Caco-2 (cell line): ENCODE measurements at regions not wholly inside any gene's neighbourhood (a gene's known extent, or its start where the extent isn't known, plus 50 kb on each side); places are given as distances from the start of the nearest gene placed in this dataset.

Experiments
- BruUV-seq: library from RNA; stranded (reverse); fragments of 400-500 nt; replicated peaks from 2 replicates; lab custom pipeline; 2021; lab: Mats Ljungman, UMichigan
- CTCF ChIA-PET: fragments of 300-600 bp; sonication (Branson Sonifier 250); formaldehyde crosslinking; loops from one replicate; lab custom pipeline; 2022; ENCODE audit warnings: antibody characterized with exemption; lab: Charles Lee
- POLR2A ChIA-PET: fragments of 300-600 bp; sonication (Branson Sonifier 250); formaldehyde crosslinking; loops from one replicate; lab custom pipeline; 2022; ENCODE audit warnings: antibody characterized with exemption; lab: Charles Lee
- DNase-seq, 2 experiments: peaks; one replicate each; pipeline versions ENCODE4 v3.0.0 to v3.0.0-alpha.2; 2020 to 2022
- H3K27me3 ChIP-seq: replicated peaks from 2 replicates; pipeline ENCODE4 v1.6.0; 2011; ENCODE audit warnings: low read length; ENCODE audit not compliant: control insufficient read depth, insufficient read depth
- H3K36me3 ChIP-seq: 2 replicates; pipeline ENCODE4 v1.5.1; 2011; ENCODE audit warnings: low read length; ENCODE audit not compliant: control insufficient read depth, insufficient read depth
- H3K4me1 ChIP-seq: fragments of 250-450 bp; sonication (Bioruptor Pico); 2 replicates; pipeline ENCODE4 v1.5.1; 2020; ENCODE audit warnings: mild to moderate bottlenecking
- H3K4me3 ChIP-seq: 2 replicates; pipeline ENCODE4 v1.5.1; 2011; ENCODE audit warnings: low read depth, mild to moderate bottlenecking, control low read depth, low read length
- H3K9me3 ChIP-seq: fragments of 250-450 bp; sonication (Bioruptor Pico); 2 replicates; pipeline ENCODE4 v1.5.1; 2020; ENCODE audit warnings: mild to moderate bottlenecking, moderate library complexity
- H3K27ac Mint-ChIP-seq: one replicate; pipeline ENCODE4 v1.8.0; 2022; ENCODE audit warnings: mixed read lengths; ENCODE audit not compliant: unreplicated experiment
- H3K27me3 Mint-ChIP-seq: one replicate; pipeline ENCODE4 v1.8.0; 2022; ENCODE audit warnings: mixed read lengths; ENCODE audit not compliant: insufficient read depth, unreplicated experiment
- H3K36me3 Mint-ChIP-seq: one replicate; pipeline ENCODE4 v1.8.0; 2022; ENCODE audit warnings: mild to moderate bottlenecking, mixed read lengths; ENCODE audit not compliant: insufficient read depth, unreplicated experiment
- H3K4me1 Mint-ChIP-seq: one replicate; pipeline ENCODE4 v1.8.0; 2022; ENCODE audit warnings: low read depth, mixed read lengths; ENCODE audit not compliant: unreplicated experiment
- H3K4me3 Mint-ChIP-seq: one replicate; pipeline ENCODE4 v1.8.0; 2022; ENCODE audit warnings: mild to moderate bottlenecking, moderate library complexity, mixed read lengths; ENCODE audit not compliant: unreplicated experiment
- H3K9me3 Mint-ChIP-seq: one replicate; pipeline ENCODE4 v1.8.0; 2022; ENCODE audit warnings: mixed read lengths; ENCODE audit not compliant: unreplicated experiment
- intact Hi-C: fragments of 100-400 bp; cut with micrococcal nuclease; formaldehyde crosslinking; loops from one replicate; pipeline ENCODE4 v1.10.0; 2022; ENCODE audit not compliant: unreplicated experiment
- TF ChIP-seq, protein P1 (sequence below), 2 experiments: fragments of 200-600 bp in 1 of 2; IDR thresholded peaks; 1 replicate in 1 of 2; 2 replicates in 1 of 2; pipeline versions ENCODE4 v1.5.1 to v1.8.0; 2011 to 2022; ENCODE audit warnings: antibody characterized with exemption in 1 of 2, control low read depth in 1 of 2, inconsistent platforms in 1 of 2, low read depth in 1 of 2, low read length in 1 of 2, mild to moderate bottlenecking in 1 of 2, moderate library complexity in 1 of 2; ENCODE audit not compliant: insufficient read depth in 1 of 2, severe bottlenecking in 1 of 2, unreplicated experiment in 1 of 2

DNA sequence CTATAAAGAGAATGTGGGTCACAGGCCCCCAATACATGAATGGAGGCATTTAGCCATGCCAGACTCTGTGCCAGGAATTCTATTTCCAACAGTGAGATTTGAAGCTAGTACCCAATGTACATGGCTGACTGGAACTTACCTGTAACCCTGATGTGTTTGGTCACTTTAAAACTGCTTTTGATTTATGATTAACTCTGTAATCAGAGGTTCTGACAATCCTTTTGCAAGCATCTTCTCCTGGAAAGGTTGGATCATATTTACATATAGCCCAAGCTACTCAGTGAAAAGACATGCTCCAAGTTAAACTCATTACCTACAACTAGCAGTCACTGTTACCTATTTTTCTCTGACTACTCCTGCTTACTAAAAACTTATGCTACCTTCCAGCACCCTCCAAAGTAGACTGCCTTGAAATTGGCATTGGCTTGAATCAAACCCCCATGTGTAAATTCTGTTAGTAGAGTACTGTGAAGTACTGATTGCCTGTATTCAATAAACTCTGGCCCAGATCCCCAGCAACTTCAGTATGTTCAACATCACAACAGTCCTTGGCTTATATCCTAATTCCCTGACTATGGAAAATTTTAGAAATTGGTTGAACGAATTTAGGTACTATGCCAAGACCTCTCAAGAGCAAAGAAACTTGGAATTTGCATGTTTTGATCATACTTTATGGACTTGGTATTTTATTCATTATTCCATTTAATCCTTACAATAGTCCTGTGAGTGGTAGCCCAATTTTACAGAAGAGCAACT is 665.6 kb upstream of the NECTIN3 start:
- Mint-ChIP-seq H3K4me1 (no peaks in the 10 kb centered on the region), H3K9me3 (no peaks in the 10 kb centered on the region), H3K27ac (no peak overlapping the region), H3K4me3 (no peak overlapping the region), H3K36me3 (no peaks in the 10 kb centered on the region), H3K27me3 (no peaks in the 10 kb centered on the region)
- ChIA-PET POLR2A (no interaction called here), CTCF (no interaction called here)
- no peaks in the 10 kb centered on the region for H3K36me3 ChIP-seq
- no peaks in the 10 kb centered on the region for H3K4me1 ChIP-seq
- no peaks in the 10 kb centered on the region for H3K9me3 ChIP-seq
- no peak overlapping the region for H3K4me3 ChIP-seq
- no TSS peak for BruUV-seq
- TF ChIP-seq, protein P1, sequence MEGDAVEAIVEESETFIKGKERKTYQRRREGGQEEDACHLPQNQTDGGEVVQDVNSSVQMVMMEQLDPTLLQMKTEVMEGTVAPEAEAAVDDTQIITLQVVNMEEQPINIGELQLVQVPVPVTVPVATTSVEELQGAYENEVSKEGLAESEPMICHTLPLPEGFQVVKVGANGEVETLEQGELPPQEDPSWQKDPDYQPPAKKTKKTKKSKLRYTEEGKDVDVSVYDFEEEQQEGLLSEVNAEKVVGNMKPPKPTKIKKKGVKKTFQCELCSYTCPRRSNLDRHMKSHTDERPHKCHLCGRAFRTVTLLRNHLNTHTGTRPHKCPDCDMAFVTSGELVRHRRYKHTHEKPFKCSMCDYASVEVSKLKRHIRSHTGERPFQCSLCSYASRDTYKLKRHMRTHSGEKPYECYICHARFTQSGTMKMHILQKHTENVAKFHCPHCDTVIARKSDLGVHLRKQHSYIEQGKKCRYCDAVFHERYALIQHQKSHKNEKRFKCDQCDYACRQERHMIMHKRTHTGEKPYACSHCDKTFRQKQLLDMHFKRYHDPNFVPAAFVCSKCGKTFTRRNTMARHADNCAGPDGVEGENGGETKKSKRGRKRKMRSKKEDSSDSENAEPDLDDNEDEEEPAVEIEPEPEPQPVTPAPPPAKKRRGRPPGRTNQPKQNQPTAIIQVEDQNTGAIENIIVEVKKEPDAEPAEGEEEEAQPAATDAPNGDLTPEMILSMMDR (IDR thresholded peaks at IDR 0.05; ENCODE audit: insufficient read depth in 1 of 2, low read depth in 1 of 2, low read length in 1 of 2, severe bottlenecking in 1 of 2, unreplicated experiment in 1 of 2), result no peak
- intact Hi-C loops, result no loop called here
- no peaks in the 10 kb centered on the region for H3K27me3 ChIP-seq
- no peak for DNase-seq

DNA sequence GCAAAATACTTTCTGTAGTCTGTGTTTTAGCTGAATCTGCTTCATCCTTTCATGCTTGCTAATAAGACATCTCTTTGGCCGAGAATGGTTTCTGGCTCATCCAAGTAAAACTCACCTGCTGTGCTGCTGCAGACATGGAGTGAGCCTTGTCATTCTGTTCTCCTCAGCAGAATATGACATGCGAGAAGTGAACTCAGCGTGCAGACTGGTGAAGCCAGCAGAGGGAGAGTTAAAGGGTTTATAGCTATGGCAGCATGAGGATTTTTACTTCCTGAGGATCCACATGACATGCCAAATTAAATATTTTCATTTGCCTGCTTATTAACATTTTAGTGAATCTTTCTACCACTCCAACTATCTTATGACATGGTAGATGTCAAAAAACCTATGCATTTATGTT is 658.4 kb upstream of the NECTIN3 start:
- CTCF ChIA-PET, result no interaction called here
- no TSS peak for BruUV-seq
- H3K4me3 Mint-ChIP-seq, result no peak overlapping the region
- H3K4me1 Mint-ChIP-seq, result no peaks in the 10 kb centered on the region
- Histone ChIP-seq H3K4me3 (no peak overlapping the region), H3K4me1 (0 out of 2 replicates have a peak, but pooled peaks cover 5% of the 10 kb centered on the region), H3K36me3 (no peaks in the 10 kb centered on the region), H3K27me3 (no peaks in the 10 kb centered on the region), H3K9me3 (no peaks in the 10 kb centered on the region)
- no peaks in the 10 kb centered on the region for H3K36me3 Mint-ChIP-seq
- peaks cover 10% of the 10 kb centered on the region for H3K9me3 Mint-ChIP-seq
- POLR2A ChIA-PET, result no interaction called here
- no peak overlapping the region for H3K27ac Mint-ChIP-seq
- DNase-seq, result no peak
- no peaks in the 10 kb centered on the region for H3K27me3 Mint-ChIP-seq
- TF ChIP-seq, protein P1 (IDR thresholded peaks at IDR 0.05; ENCODE audit: insufficient read depth in 1 of 2, low read depth in 1 of 2, low read length in 1 of 2, severe bottlenecking in 1 of 2, unreplicated experiment in 1 of 2), result no peak
- intact Hi-C loops, result no loop called here

DNA sequence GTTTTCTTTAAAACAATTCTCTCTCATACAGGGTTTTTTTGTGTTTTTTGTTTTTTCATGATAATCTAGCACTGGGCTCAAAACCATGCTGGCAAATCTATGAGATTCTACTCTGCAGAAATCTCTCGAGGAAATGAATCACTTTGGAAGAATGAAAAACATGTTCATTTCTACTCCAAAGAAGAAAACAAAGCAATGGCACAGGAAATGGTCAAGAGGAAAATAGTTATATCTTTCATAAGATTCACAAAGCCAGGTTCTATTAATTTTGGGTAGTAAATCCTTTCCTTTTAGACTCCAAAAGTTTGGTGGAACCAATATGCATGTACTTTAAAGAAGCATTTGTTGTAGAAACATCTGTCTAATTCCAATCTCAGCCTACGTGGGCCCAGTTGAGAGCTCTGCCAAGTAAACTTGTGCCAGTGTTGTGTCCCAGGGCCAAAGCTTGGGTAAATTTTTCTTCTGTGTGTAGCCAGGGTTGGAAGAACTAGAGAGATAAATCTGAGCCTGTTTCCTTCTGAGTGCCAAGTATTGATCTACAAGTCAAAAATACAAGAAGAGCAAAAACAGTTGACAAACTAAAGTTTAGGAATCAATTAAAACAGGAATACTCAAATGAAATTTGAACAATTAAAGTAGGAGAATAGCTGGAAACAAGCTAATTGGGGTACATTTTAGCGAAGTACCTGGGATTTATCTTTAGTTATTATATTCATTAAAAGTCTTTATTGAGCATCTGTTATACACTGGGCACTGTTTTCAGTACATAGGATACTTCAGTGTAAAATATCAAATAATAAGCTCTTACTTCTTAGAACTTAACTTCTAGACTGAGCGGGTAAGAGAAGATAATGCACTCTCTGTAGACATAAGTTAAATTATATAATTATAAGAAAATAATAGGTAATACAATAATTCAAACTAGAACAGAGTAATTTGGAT is 657.5 kb upstream of the NECTIN3 start:
- Mint-ChIP-seq H3K27ac (no peak overlapping the region), H3K36me3 (no peaks in the 10 kb centered on the region), H3K4me3 (no peak overlapping the region), H3K9me3 (peaks cover 10% of the 10 kb centered on the region), H3K4me1 (no peaks in the 10 kb centered on the region), H3K27me3 (no peaks in the 10 kb centered on the region)
- ChIA-PET POLR2A (no interaction called here), CTCF (no interaction called here)
- BruUV-seq, result no TSS peak
- intact Hi-C loops, result no loop called here
- DNase-seq, result no peak
- no peaks in the 10 kb centered on the region for H3K27me3 ChIP-seq
- no peaks in the 10 kb centered on the region for H3K9me3 ChIP-seq
- no peaks in the 10 kb centered on the region for H3K36me3 ChIP-seq
- 0 out of 2 replicates have a peak, but pooled peaks cover 5% of the 10 kb centered on the region for H3K4me1 ChIP-seq
- TF ChIP-seq, protein P1 (IDR thresholded peaks at IDR 0.05; ENCODE audit: insufficient read depth in 1 of 2, low read depth in 1 of 2, low read length in 1 of 2, severe bottlenecking in 1 of 2, unreplicated experiment in 1 of 2), result no peak
- no peak overlapping the region for H3K4me3 ChIP-seq
